ENCODE measurements at regions not wholly inside any gene's neighbourhood (a gene's known extent, or its start where the extent isn't known, plus 50 kb on each side); places are given as distances from the start of the nearest gene placed in this dataset.
"Not testable (repeated sequence)": the region's sequence is repeated elsewhere in the genome, so short reads cannot be mapped to it uniquely, and the experiment has no call there.

- no peak overlapping the region for H3K4me2 ChIP-seq (ENCODE audit: insufficient read depth, low read length)
- DNase-seq (ENCODE audit: extremely low read depth in 1 of 4, low spot score in 3 of 4), result no peak
- in situ Hi-C loops (cut with MboI), result no loop called here
- H3K9ac ChIP-seq (ENCODE audit: insufficient read depth in 1 of 2, low read depth in 2 of 2, low read length in 2 of 2), result no peak overlapping the region
- 0% methylated on average over 2 of the region's 2 CpGs for WGBS (ENCODE audit: insufficient coverage, low coverage, missing lambda C conversion rate)
- no peaks in the 10 kb centered on the region for H3K9me3 ChIP-seq (replicated peaks; ENCODE audit: control insufficient read depth, insufficient read depth, low read depth, low read length)
- no peaks in the 10 kb centered on the region for H3K36me3 ChIP-seq (ENCODE audit: control insufficient read depth, insufficient read depth, low read length)
- H3K9me1 ChIP-seq (ENCODE audit: control insufficient read depth, insufficient read depth, low read length), result no peaks in the 10 kb centered on the region
- H3K79me2 ChIP-seq (ENCODE audit: control insufficient read depth, insufficient read depth, low read length), result no peaks in the 10 kb centered on the region
- BruUV-seq (replicated peaks), result no TSS peak
- no peak overlapping the region for H3K4me3 ChIP-seq
- ChIA-PET CTCF (ENCODE audit: low intra/inter-chr PET ratio) (no interaction called here), POLR2A (no interaction called here)
- TF ChIP-seq RBM17 (IDR thresholded peaks at IDR 0.05; ENCODE audit: borderline replicate concordance, low read depth, low read length), result no peak
- TF ChIP-seq ZBTB2 (IDR thresholded peaks at IDR 0.05), result no peak
- no peaks in the 10 kb centered on the region for H3K27me3 ChIP-seq (ENCODE audit: control insufficient read depth in 2 of 2, insufficient read depth in 2 of 2, low read length in 2 of 2)
- no peak for ATAC-seq
- no peak overlapping the region for H2AFZ ChIP-seq (ENCODE audit: low read depth, low read length)
- H3K27ac ChIP-seq (ENCODE audit: extremely low read depth, low read depth, low read length), result no peak overlapping the region
- FAIRE-seq, result no peak
- intact Hi-C loops (cut with micrococcal nuclease), result no loop called here
- H3K4me1 ChIP-seq (replicated peaks in 1 of 2; ENCODE audit: control insufficient read depth in 2 of 2, insufficient read depth in 2 of 2, low read length in 2 of 2), result no peaks in the 10 kb centered on the region
- H4K20me1 ChIP-seq (replicated peaks; ENCODE audit: control insufficient read depth, insufficient read depth, low read length), result no peaks in the 10 kb centered on the region
These were observed 1801.3 kb upstream of the PCDH10 start for GRCh38 chr4:131347816-131348215.

DNA sequence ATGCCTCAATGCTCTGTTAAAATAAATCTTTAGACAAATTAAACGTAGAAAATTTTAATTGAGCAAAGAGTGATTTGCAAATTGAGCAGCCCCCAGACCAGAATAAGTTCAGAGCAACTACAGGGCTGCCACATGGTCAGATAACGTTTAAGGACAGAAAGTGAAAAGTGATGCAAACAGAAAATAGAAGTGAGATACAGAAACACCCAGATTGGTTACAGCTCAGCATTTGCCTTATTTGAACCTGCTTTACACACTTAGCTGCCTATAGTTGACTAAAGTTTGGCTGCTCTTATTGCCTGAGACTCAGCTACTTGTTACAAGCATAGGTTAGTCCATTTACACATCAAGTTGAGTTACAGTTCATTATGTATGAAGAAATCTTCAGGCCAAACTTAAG, 1800.8 kb upstream of the PCDH10 start:
- no peaks in the 10 kb centered on the region for H3K4me1 ChIP-seq (replicated peaks in 1 of 2; ENCODE audit: control insufficient read depth in 2 of 2, insufficient read depth in 2 of 2, low read length in 2 of 2)
- 0% methylated on average over 2 of the region's 2 CpGs for WGBS (ENCODE audit: insufficient coverage, low coverage, missing lambda C conversion rate)

DNA sequence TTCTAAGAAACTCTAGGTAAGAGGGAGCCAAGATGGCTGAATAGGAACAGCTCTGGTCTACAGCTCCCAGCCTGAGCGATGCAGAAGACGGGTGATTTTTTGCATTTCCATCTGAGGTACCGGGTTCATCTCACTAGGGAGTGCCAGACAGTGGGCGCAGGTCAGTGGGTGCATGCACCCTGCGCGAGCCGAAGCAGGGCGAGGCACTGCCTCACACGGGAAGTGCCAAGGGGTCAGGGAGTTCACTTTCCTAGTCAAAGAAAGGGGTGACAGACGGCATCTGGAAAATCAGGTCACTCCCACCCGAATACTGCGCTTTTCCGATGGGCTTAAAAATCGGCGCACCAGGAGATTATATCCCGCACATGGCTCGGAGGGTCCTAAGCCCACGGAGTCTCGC, 1796.7 kb upstream of the PCDH10 start:
- H3K4me1 ChIP-seq (replicated peaks in 1 of 2; ENCODE audit: control insufficient read depth in 2 of 2, insufficient read depth in 2 of 2, low read length in 2 of 2); DNase-seq (ENCODE audit: extremely low read depth in 1 of 4, low spot score in 3 of 4); H3K27me3 ChIP-seq (ENCODE audit: control insufficient read depth in 2 of 2, insufficient read depth in 2 of 2, low read length in 2 of 2); ATAC-seq; H3K36me3 ChIP-seq (ENCODE audit: control insufficient read depth, insufficient read depth, low read length); H2AFZ ChIP-seq (ENCODE audit: low read depth, low read length); H3K4me3 ChIP-seq; H3K9ac ChIP-seq (ENCODE audit: insufficient read depth in 1 of 2, low read depth in 2 of 2, low read length in 2 of 2); BruUV-seq (replicated peaks); POLR2A ChIA-PET; H3K79me2 ChIP-seq (ENCODE audit: control insufficient read depth, insufficient read depth, low read length); H3K27ac ChIP-seq (ENCODE audit: extremely low read depth, low read depth, low read length); intact Hi-C loops (cut with micrococcal nuclease); H4K20me1 ChIP-seq (replicated peaks; ENCODE audit: control insufficient read depth, insufficient read depth, low read length); H3K9me3 ChIP-seq (replicated peaks; ENCODE audit: control insufficient read depth, insufficient read depth, low read depth, low read length); H3K9me1 ChIP-seq (ENCODE audit: control insufficient read depth, insufficient read depth, low read length); FAIRE-seq; H3K4me2 ChIP-seq (ENCODE audit: insufficient read depth, low read length); CTCF ChIA-PET (ENCODE audit: low intra/inter-chr PET ratio); in situ Hi-C loops (cut with MboI): not testable (repeated sequence)
- WGBS (ENCODE audit: insufficient coverage, low coverage, missing lambda C conversion rate), result 1% methylated on average over 12 of the region's 19 CpGs

More for the DNA sequence above, 1800.8 kb upstream of the PCDH10 start:
- CTCF ChIA-PET (ENCODE audit: low intra/inter-chr PET ratio), result no interaction called here
- Histone ChIP-seq H3K4me3 (no peak overlapping the region), H3K36me3 (ENCODE audit: control insufficient read depth, insufficient read depth, low read length) (no peaks in the 10 kb centered on the region), H3K9me1 (ENCODE audit: control insufficient read depth, insufficient read depth, low read length) (no peaks in the 10 kb centered on the region), H3K27me3 (ENCODE audit: control insufficient read depth in 2 of 2, insufficient read depth in 2 of 2, low read length in 2 of 2) (no peaks in the 10 kb centered on the region), H2AFZ (ENCODE audit: low read depth, low read length) (no peak overlapping the region), H4K20me1 (replicated peaks; ENCODE audit: control insufficient read depth, insufficient read depth, low read length) (no peaks in the 10 kb centered on the region), H3K4me2 (ENCODE audit: insufficient read depth, low read length) (no peak overlapping the region), H3K79me2 (ENCODE audit: control insufficient read depth, insufficient read depth, low read length) (no peaks in the 10 kb centered on the region), H3K9ac (ENCODE audit: insufficient read depth in 1 of 2, low read depth in 2 of 2, low read length in 2 of 2) (no peak overlapping the region), H3K27ac (ENCODE audit: extremely low read depth, low read depth, low read length) (no peak overlapping the region), H3K9me3 (replicated peaks; ENCODE audit: control insufficient read depth, insufficient read depth, low read depth, low read length) (no peaks in the 10 kb centered on the region)
- intact Hi-C loops (cut with micrococcal nuclease) (no loop called here), in situ Hi-C loops (cut with MboI) (no loop called here)
- FAIRE-seq (no peak), ATAC-seq (no peak), DNase-seq (ENCODE audit: extremely low read depth in 1 of 4, low spot score in 3 of 4) (no peak)
- BruUV-seq (replicated peaks), result no TSS peak
- no peak for TF ChIP-seq EZH2 (IDR thresholded peaks at IDR 0.05; ENCODE audit: borderline replicate concordance, low read depth, low read length)
- TF ChIP-seq ZNF311 (CRISPR knock-in tag; IDR thresholded peaks at IDR 0.05), result no peak
- no peak for TF ChIP-seq NFE2L1 (tag; IDR thresholded peaks at IDR 0.05; ENCODE audit: borderline replicate concordance, low read depth)
- POLR2A ChIA-PET, result no interaction called here
